ENCODE measurements at regions not wholly inside any gene's neighbourhood (a gene's known extent, or its start where the extent isn't known, plus 50 kb on each side); places are given as distances from the start of the nearest gene placed in this dataset.

DNA sequence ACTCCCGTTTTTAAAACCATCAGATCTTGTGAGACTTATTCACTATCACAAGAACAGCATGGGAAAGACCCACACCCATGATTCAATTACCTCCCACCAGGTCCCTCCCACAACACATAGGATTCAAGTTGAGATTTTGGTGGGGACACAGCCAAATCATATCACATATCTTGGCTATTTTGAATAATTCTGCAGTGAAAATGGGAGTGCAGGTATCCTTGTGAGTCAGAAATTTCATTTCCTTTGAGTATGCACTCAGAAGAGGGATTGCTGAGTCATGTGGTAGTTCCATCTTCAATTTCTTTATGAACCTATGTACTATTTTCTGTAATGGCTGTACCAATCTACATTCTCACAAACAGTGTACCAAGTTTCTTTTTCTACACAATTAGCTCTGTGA, 125.8 kb downstream of the ANKRD7 start:
- intact Hi-C loops (cut with micrococcal nuclease), result no loop called here
- no peak overlapping the region for H3K4me3 ChIP-seq (ENCODE audit: low read length)

DNA sequence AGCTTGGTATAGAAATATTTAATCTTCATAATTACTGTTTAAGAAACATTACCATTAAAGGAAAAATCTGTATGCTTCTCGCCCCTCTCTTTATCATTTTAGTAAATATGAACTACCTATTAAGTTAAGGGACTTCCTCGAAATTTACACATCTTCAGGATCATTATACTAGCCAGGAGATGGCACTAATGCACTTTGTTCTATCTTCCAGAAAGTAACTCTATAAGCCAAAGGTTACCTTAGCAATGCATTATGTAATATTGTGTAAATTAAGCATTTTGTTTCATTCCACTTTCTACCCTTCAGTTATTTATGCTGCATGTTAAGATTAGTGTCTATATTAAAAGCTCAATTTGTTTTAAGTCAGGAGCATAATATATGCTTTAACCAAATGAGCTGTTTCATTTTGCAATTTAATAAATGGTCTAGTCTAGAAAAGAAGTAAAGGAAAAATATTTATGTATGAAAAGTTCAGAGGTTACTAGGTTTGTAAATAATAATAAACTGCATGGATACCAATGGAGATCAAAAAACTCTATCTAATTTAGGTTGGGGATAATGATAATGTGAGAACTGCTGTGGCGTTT, 128.5 kb downstream of the ANKRD7 start:
- no peaks in the 10 kb centered on the region for H3K9me3 ChIP-seq (ENCODE audit: control insufficient read depth, insufficient read depth, low read length)
- DNase-seq (no peak), ATAC-seq (no peak)
- no peak overlapping the region for H3K4me3 Mint-ChIP-seq
- TF ChIP-seq, protein P1, sequence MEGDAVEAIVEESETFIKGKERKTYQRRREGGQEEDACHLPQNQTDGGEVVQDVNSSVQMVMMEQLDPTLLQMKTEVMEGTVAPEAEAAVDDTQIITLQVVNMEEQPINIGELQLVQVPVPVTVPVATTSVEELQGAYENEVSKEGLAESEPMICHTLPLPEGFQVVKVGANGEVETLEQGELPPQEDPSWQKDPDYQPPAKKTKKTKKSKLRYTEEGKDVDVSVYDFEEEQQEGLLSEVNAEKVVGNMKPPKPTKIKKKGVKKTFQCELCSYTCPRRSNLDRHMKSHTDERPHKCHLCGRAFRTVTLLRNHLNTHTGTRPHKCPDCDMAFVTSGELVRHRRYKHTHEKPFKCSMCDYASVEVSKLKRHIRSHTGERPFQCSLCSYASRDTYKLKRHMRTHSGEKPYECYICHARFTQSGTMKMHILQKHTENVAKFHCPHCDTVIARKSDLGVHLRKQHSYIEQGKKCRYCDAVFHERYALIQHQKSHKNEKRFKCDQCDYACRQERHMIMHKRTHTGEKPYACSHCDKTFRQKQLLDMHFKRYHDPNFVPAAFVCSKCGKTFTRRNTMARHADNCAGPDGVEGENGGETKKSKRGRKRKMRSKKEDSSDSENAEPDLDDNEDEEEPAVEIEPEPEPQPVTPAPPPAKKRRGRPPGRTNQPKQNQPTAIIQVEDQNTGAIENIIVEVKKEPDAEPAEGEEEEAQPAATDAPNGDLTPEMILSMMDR (IDR thresholded peaks at IDR 0.05), result no peak
- H3K27ac Mint-ChIP-seq, result no peak overlapping the region
- no peaks in the 10 kb centered on the region for H3K4me1 ChIP-seq (ENCODE audit: control insufficient read depth, insufficient read depth, low read length)
- no peaks in the 10 kb centered on the region for H3K4me1 Mint-ChIP-seq
- H3K4me3 ChIP-seq (ENCODE audit: low read length), result no peak overlapping the region
- H3K27me3 Mint-ChIP-seq (ENCODE audit: low read depth in 2 of 2), result no peaks in the 10 kb centered on the region
- H3K9me3 Mint-ChIP-seq, result peaks cover 2 to 3% of the 10 kb centered on the region in 2 donors
- H3K27me3 ChIP-seq (ENCODE audit: control insufficient read depth, insufficient read depth, low read length), result no peaks in the 10 kb centered on the region
- WGBS (ENCODE audit: insufficient coverage), result 43% methylated on average over 1 of the region's 3 CpGs
- H3K27ac ChIP-seq (ENCODE audit: low read length), result no peak overlapping the region
- intact Hi-C loops (cut with micrococcal nuclease), result no loop called here
- H3K36me3 Mint-ChIP-seq, result no peaks in the 10 kb centered on the region
- H3K36me3 ChIP-seq (ENCODE audit: control insufficient read depth, insufficient read depth, low read length), result no peaks in the 10 kb centered on the region

More for the DNA sequence above, 125.8 kb downstream of the ANKRD7 start:
- no peaks in the 10 kb centered on the region for H3K27me3 Mint-ChIP-seq (ENCODE audit: low read depth in 2 of 2)
- Histone ChIP-seq H3K4me1 (ENCODE audit: control insufficient read depth, insufficient read depth, low read length) (no peaks in the 10 kb centered on the region), H3K27me3 (ENCODE audit: control insufficient read depth, insufficient read depth, low read length) (no peaks in the 10 kb centered on the region), H3K36me3 (ENCODE audit: control insufficient read depth, insufficient read depth, low read length) (no peaks in the 10 kb centered on the region), H3K27ac (ENCODE audit: low read length) (no peak overlapping the region), H3K9me3 (ENCODE audit: control insufficient read depth, insufficient read depth, low read length) (no peaks in the 10 kb centered on the region)
- no peak overlapping the region for H3K4me3 Mint-ChIP-seq
- H3K4me1 Mint-ChIP-seq, result no peaks in the 10 kb centered on the region
- no peaks in the 10 kb centered on the region for H3K36me3 Mint-ChIP-seq
- ATAC-seq, result no peak
- WGBS (ENCODE audit: insufficient coverage), result no CpG with 5 or more reads among the region's 1 CpG
- DNase-seq, result no peak
- no peak overlapping the region for H3K27ac Mint-ChIP-seq
- TF ChIP-seq, protein P1 (IDR thresholded peaks at IDR 0.05), result no peak
- H3K9me3 Mint-ChIP-seq, result peaks cover 0 to 3% of the 10 kb centered on the region in 2 donors

DNA sequence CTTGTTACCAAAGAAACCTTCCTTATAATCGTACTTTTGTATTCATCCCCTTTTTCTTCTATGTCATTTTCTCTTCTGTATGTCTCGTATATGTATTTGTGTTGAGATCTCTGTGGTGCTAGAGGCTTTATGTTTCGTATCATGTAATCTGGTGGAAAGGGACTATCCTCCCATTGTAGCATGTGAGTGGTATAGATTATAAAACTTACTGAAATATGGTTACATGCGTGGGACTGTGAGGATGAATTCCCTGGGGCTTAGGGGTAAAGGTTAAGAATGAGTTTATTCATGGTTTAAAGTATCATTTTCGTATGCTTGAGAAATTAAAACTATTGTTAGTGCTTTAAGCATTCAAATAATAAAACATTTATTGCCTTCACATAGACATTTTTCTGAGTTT, 141.9 kb downstream of the ANKRD7 start:
- H3K36me3 ChIP-seq (ENCODE audit: control insufficient read depth, insufficient read depth, low read length), result no peaks in the 10 kb centered on the region
- H3K4me1 ChIP-seq (ENCODE audit: control insufficient read depth, insufficient read depth, low read length), result no peaks in the 10 kb centered on the region
- no peak for DNase-seq
- Mint-ChIP-seq H3K4me1 (no peaks in the 10 kb centered on the region), H3K4me3 (no peak overlapping the region), H3K36me3 (no peaks in the 10 kb centered on the region), H3K27ac (no peak overlapping the region), H3K9me3 (peaks cover 3 to 4% of the 10 kb centered on the region in 2 donors), H3K27me3 (ENCODE audit: low read depth in 2 of 2) (no peaks in the 10 kb centered on the region)
- intact Hi-C loops (cut with micrococcal nuclease), result no loop called here
- H3K4me3 ChIP-seq (ENCODE audit: low read length), result no peak overlapping the region
- WGBS (ENCODE audit: insufficient coverage), result 87% methylated on average over 3 of the region's 5 CpGs
- no peaks in the 10 kb centered on the region for H3K9me3 ChIP-seq (ENCODE audit: control insufficient read depth, insufficient read depth, low read length)
- TF ChIP-seq, protein P1 (IDR thresholded peaks at IDR 0.05), result no peak
- H3K27ac ChIP-seq (ENCODE audit: low read length), result no peak overlapping the region
- H3K27me3 ChIP-seq (ENCODE audit: control insufficient read depth, insufficient read depth, low read length), result no peaks in the 10 kb centered on the region
- no peak for ATAC-seq

DNA sequence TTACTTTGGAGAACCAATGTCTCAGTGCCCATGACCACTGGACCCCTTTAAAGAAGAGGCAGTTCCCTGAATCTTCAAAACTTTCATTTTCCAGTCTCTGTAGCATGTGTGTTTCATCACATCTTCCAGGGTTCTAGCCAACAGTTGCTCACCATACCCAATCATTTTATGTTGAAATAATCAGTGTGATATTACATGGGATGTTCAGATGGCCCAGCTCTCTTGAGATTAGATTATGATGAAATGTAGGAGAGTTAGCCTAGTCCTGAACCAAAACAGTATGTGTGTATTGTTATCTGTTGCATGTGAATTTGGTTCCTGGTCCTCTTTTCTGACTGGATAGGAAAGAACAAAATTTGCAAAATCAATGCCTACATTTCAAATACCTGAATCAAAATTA, 144.5 kb downstream of the ANKRD7 start:
- Mint-ChIP-seq H3K27me3 (ENCODE audit: low read depth in 2 of 2) (no peaks in the 10 kb centered on the region), H3K27ac (no peak overlapping the region), H3K9me3 (peaks cover 3 to 7% of the 10 kb centered on the region in 2 donors), H3K4me1 (no peaks in the 10 kb centered on the region), H3K4me3 (no peak overlapping the region), H3K36me3 (no peaks in the 10 kb centered on the region)
- H3K9me3 ChIP-seq (ENCODE audit: control insufficient read depth, insufficient read depth, low read length), result no peaks in the 10 kb centered on the region
- H3K27ac ChIP-seq (ENCODE audit: low read length), result no peak overlapping the region
- intact Hi-C loops (cut with micrococcal nuclease), result no loop called here
- no peaks in the 10 kb centered on the region for H3K4me1 ChIP-seq (ENCODE audit: control insufficient read depth, insufficient read depth, low read length)
- TF ChIP-seq, protein P1 (IDR thresholded peaks at IDR 0.05), result no peak
- H3K4me3 ChIP-seq (ENCODE audit: low read length), result no peak overlapping the region
- H3K36me3 ChIP-seq (ENCODE audit: control insufficient read depth, insufficient read depth, low read length), result no peaks in the 10 kb centered on the region
- DNase-seq (no peak), ATAC-seq (no peak)
- H3K27me3 ChIP-seq (ENCODE audit: control insufficient read depth, insufficient read depth, low read length), result no peaks in the 10 kb centered on the region

Measured in natural killer cell (primary cell).